H1 (cell line): ENCODE measurements at regions not wholly inside any gene's neighbourhood (a gene's known extent, or its start where the extent isn't known, plus 50 kb on each side); places are given as distances from the start of the nearest gene placed in this dataset.

Experiments used
- CTCF ChIA-PET: fragments of 300-600 bp; sonication (Branson Sonifier 250); formaldehyde crosslinking; loops from one replicate; lab custom pipeline; 2021; ENCODE audit not compliant: partially characterized antibody; lab: Charles Lee
- POLR2A ChIA-PET: fragments of 300-600 bp; sonication (Branson Sonifier 250); formaldehyde crosslinking; loops from one replicate; lab custom pipeline; 2021; ENCODE audit warnings: inconsistent platforms; ENCODE audit not compliant: partially characterized antibody; lab: Charles Lee
- DNase-seq, 2 experiments: peaks; one replicate each; pipeline versions ENCODE4 v3.0.0 to v3.0.0-alpha.2; 2010 to 2022; ENCODE audit warnings: low spot score in 2 of 2, low read depth in 1 of 2, mixed read lengths in 1 of 2
- FAIRE-seq: peaks from 2 replicates; lab custom pipeline; 2011; peaks lifted over from hg19 to GRCh38; lab: Jason Lieb, UNC
- H2AFZ ChIP-seq: 2 replicates; pipeline ENCODE4 v1.8.1; 2012; ENCODE audit warnings: low read length, inconsistent platforms
- H2AK5ac ChIP-seq: 2 replicates; pipeline ENCODE4 v1.6.1; 2013; ENCODE audit warnings: low read depth, low read length
- H2BK120ac ChIP-seq: replicated peaks from 2 replicates; pipeline ENCODE3; 2013; ENCODE audit warnings: low read depth, low read length, inconsistent platforms
- H2BK12ac ChIP-seq: 2 replicates; pipeline ENCODE4 v1.6.1; 2013; ENCODE audit warnings: low read depth, low read length
- H2BK15ac ChIP-seq: 2 replicates; pipeline ENCODE4 v1.6.1; 2013; ENCODE audit warnings: low read length
- H2BK20ac ChIP-seq: 2 replicates; pipeline ENCODE4 v1.6.1; 2013; ENCODE audit warnings: low read length
- H2BK5ac ChIP-seq: 2 replicates; pipeline ENCODE4 v1.6.1; 2013; ENCODE audit warnings: low read depth, low read length
- H3K14ac ChIP-seq: 2 replicates; pipeline ENCODE4 v1.6.1; 2013; ENCODE audit warnings: inconsistent platforms; ENCODE audit not compliant: insufficient read length
- H3K18ac ChIP-seq: 2 replicates; pipeline ENCODE4 v1.6.1; 2013; ENCODE audit warnings: low read length; ENCODE audit errors: extremely low read depth
- H3K23ac ChIP-seq: 2 replicates; pipeline ENCODE4 v1.6.1; 2013; ENCODE audit warnings: inconsistent platforms; ENCODE audit not compliant: insufficient read length
- H3K23me2 ChIP-seq: 2 replicates; pipeline ENCODE4 v1.6.1; 2013; ENCODE audit warnings: low read depth, low read length
- H3K27ac ChIP-seq: 2 replicates; pipeline ENCODE4 v1.6.1; 2011; ENCODE audit warnings: low read depth, low read length, inconsistent platforms
- H3K27me3 ChIP-seq, 4 experiments: replicated peaks in 1 of 4; 1 replicate in 1 of 4; 2 replicates in 3 of 4; pipeline versions ENCODE4 v1.6.1 to v1.8.1; 2011 to 2013; ENCODE audit warnings: low read length in 3 of 4, mild to moderate bottlenecking in 3 of 4, inconsistent platforms in 2 of 4, mixed read lengths in 2 of 4, moderate library complexity in 1 of 4; ENCODE audit not compliant: control insufficient read depth in 3 of 4, insufficient read depth in 3 of 4; ENCODE audit errors: extremely low read depth in 1 of 4
- H3K36me3 ChIP-seq, 4 experiments: 2 replicates each; pipeline versions ENCODE4 v1.6.1 to v1.8.1; 2011 to 2013; ENCODE audit warnings: mild to moderate bottlenecking in 4 of 4, low read length in 3 of 4, moderate library complexity in 2 of 4, control low read depth in 1 of 4, inconsistent platforms in 1 of 4; ENCODE audit not compliant: insufficient read depth in 4 of 4, control insufficient read depth in 2 of 4
- H3K4ac ChIP-seq: replicated peaks from 2 replicates; pipeline ENCODE3; 2013; ENCODE audit warnings: low read length, low read depth, mixed read lengths, inconsistent platforms; ENCODE audit not compliant: insufficient read length
- H3K4me1 ChIP-seq, 4 experiments: replicated peaks in 1 of 4; 1 replicate in 1 of 4; 2 replicates in 3 of 4; pipeline versions ENCODE4 v1.6.1 to v1.8.1; 2011 to 2013; ENCODE audit warnings: low read length in 3 of 4, inconsistent platforms in 2 of 4, mixed read lengths in 1 of 4; ENCODE audit not compliant: insufficient read depth in 4 of 4, control insufficient read depth in 3 of 4
- H3K4me2 ChIP-seq, 2 experiments: 2 replicates each; pipeline versions ENCODE4 v1.6.1 to v1.8.1; 2011 to 2013; ENCODE audit warnings: low read depth in 2 of 2, low read length in 2 of 2, control low read depth in 1 of 2, inconsistent platforms in 1 of 2, mild to moderate bottlenecking in 1 of 2; ENCODE audit not compliant: insufficient read depth in 1 of 2
- H3K4me3 ChIP-seq, 4 experiments: fragments of 200-600, 300-600 bp in 1 of 4; sonication (generic), shearing (Covaris generic), sonication (Bioruptor Twin) in 1 of 4; 2 replicates each; pipeline versions ENCODE4 v1.5.1 to v1.8.1; 2011 to 2016; ENCODE audit warnings: low read length in 4 of 4, low read depth in 3 of 4, control low read depth in 2 of 4, inconsistent platforms in 2 of 4, mild to moderate bottlenecking in 2 of 4, mixed read lengths in 1 of 4, moderate library complexity in 1 of 4; ENCODE audit not compliant: insufficient read depth in 2 of 4; ENCODE audit errors: extremely low read depth in 1 of 4
- H3K56ac ChIP-seq: replicated peaks from 2 replicates; pipeline ENCODE3; 2013; ENCODE audit warnings: low read depth, mild to moderate bottlenecking, mixed read lengths, low read length, inconsistent platforms; ENCODE audit not compliant: insufficient read length
- H3K79me1 ChIP-seq: 2 replicates; pipeline ENCODE4 v1.6.1; 2013; ENCODE audit warnings: low read depth, low read length, control low read depth
- H3K79me2 ChIP-seq, 2 experiments: 2 replicates each; pipeline versions ENCODE4 v1.6.1 to v1.8.1; 2012 to 2013; ENCODE audit warnings: low read length in 2 of 2, mild to moderate bottlenecking in 2 of 2, inconsistent platforms in 1 of 2; ENCODE audit not compliant: insufficient read depth in 2 of 2, control insufficient read depth in 1 of 2
- H3K9ac ChIP-seq, 4 experiments: replicated peaks in 1 of 4; 1 replicate in 1 of 4; 2 replicates in 3 of 4; pipeline versions ENCODE4 v1.6.1 to v1.8.1; 2011 to 2013; ENCODE audit warnings: low read depth in 3 of 4, low read length in 3 of 4, control low read depth in 2 of 4, mild to moderate bottlenecking in 2 of 4, moderate library complexity in 2 of 4, inconsistent platforms in 1 of 4; ENCODE audit errors: extremely low read depth in 1 of 4
- H3K9me3 ChIP-seq, 2 experiments: 2 replicates each; pipeline versions ENCODE4 v1.6.1 to v1.8.1; 2012 to 2013; ENCODE audit warnings: mild to moderate bottlenecking in 2 of 2, moderate library complexity in 2 of 2, control low read depth in 1 of 2, inconsistent platforms in 1 of 2, low read depth in 1 of 2, low read length in 1 of 2, mixed read lengths in 1 of 2; ENCODE audit not compliant: insufficient read depth in 2 of 2
- H4K20me1 ChIP-seq, 2 experiments: replicated peaks in 1 of 2; 2 replicates each; pipeline versions ENCODE3 to v1.8.1; 2011 to 2013; ENCODE audit warnings: inconsistent platforms in 2 of 2, low read length in 2 of 2, mild to moderate bottlenecking in 1 of 2; ENCODE audit not compliant: insufficient read depth in 2 of 2, control insufficient read depth in 1 of 2
- H4K5ac ChIP-seq: 2 replicates; pipeline ENCODE4 v1.6.1; 2013; ENCODE audit warnings: low read length, low read depth, mixed read lengths, inconsistent platforms; ENCODE audit not compliant: insufficient read length
- H4K8ac ChIP-seq: 2 replicates; pipeline ENCODE4 v1.8.0; 2013; ENCODE audit warnings: mild to moderate bottlenecking, moderate library complexity, low read length, inconsistent platforms; ENCODE audit not compliant: insufficient read depth; ENCODE audit errors: extremely low read depth
- H4K91ac ChIP-seq: replicated peaks from 2 replicates; pipeline ENCODE3; 2013; ENCODE audit warnings: low read length, mixed read lengths, inconsistent platforms; ENCODE audit not compliant: insufficient read length
- BACH1 ChIP-seq: IDR thresholded peaks from 2 replicates; pipeline ENCODE4 v1.6.1; 2012; ENCODE audit warnings: low read length, improper control_type of control experiment
- JUN ChIP-seq: IDR thresholded peaks from 2 replicates; pipeline ENCODE4 v1.6.1; 2011; ENCODE audit warnings: low read depth, mild to moderate bottlenecking, improper control_type of control experiment, low read length
- MAFK ChIP-seq: IDR thresholded peaks from 2 replicates; pipeline ENCODE4 v1.6.1; 2012; ENCODE audit warnings: low read depth, mild to moderate bottlenecking, improper control_type of control experiment, low read length

DNA sequence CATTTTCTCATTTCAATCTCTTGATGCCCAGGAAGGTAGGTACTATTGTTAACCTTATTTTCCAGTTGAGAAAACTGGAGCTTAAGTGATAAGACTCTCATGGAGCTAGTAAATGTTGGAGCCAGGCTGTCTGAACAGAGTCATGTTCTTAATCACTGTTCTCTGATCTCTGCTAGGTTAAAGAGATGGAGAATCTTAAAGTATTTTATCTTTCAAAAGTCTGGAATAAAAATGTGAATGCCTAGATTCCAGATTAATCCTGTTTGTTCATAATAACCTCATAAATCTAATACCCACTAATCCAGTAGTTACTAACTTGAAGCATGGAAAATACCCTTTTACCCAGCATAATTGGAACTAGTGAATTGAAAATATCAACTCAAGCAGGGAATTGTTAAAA, 341.0 kb upstream of the RGS6 start:
- no peak overlapping the region for H2BK5ac ChIP-seq
- H3K9me3 ChIP-seq: no peaks in the 10 kb centered on the region
- DNase-seq (no peak), FAIRE-seq (no peak)
- CTCF ChIA-PET: no interaction called here
- no peak overlapping the region for H2BK20ac ChIP-seq
- no peak overlapping the region for H3K4me3 ChIP-seq
- no peak overlapping the region for H2BK12ac ChIP-seq
- no peak overlapping the region for H4K91ac ChIP-seq
- peaks cover 0 to 4% (median 0%) of the 10 kb centered on the region in 4 experiments; a peak in 1 of 8 replicates for H3K36me3 ChIP-seq
- no peak overlapping the region for H3K18ac ChIP-seq
- no peak overlapping the region for H3K4ac ChIP-seq
- H3K4me2 ChIP-seq: no peak overlapping the region
- H3K9ac ChIP-seq: no peak overlapping the region
- no peaks in the 10 kb centered on the region for H3K23me2 ChIP-seq
- H2BK15ac ChIP-seq: no peak overlapping the region
- no peaks in the 10 kb centered on the region for H3K27me3 ChIP-seq
- H2AFZ ChIP-seq: no peak overlapping the region
- no peak overlapping the region for H3K23ac ChIP-seq
- H3K79me2 ChIP-seq: peaks cover 0 to 19% of the 10 kb centered on the region in 2 experiments; a peak in 2 of 4 replicates
- H4K8ac ChIP-seq: no peak overlapping the region
- H4K20me1 ChIP-seq: peaks cover under 1 to 7% of the 10 kb centered on the region in 2 experiments
- no peaks in the 10 kb centered on the region; the same call in 1 of the 2 replicates for H3K79me1 ChIP-seq
- H3K4me1 ChIP-seq: peaks cover 0 to 4% (median 0%) of the 10 kb centered on the region in 4 experiments; a peak in 2 of 7 replicates
- TF ChIP-seq MAFK (no peak), JUN (no peak), BACH1 (no peak)
- TF ChIP-seq, all 59 proteins: peak for 0
- Histone ChIP-seq H4K5ac (no peak overlapping the region), H2BK120ac (no peak overlapping the region), H3K56ac (no peak overlapping the region), H3K14ac (no peak overlapping the region), H3K27ac (no peak overlapping the region), H2AK5ac (no peak overlapping the region)
- POLR2A ChIA-PET: no interaction called here
